ENCODE measurements at regions not wholly inside any gene's neighbourhood (a gene's known extent, or its start where the extent isn't known, plus 50 kb on each side); places are given as distances from the start of the nearest gene placed in this dataset.
"Not testable (repeated sequence)": the region's sequence is repeated elsewhere in the genome, so short reads cannot be mapped to it uniquely, and the experiment has no call there.

DNA sequence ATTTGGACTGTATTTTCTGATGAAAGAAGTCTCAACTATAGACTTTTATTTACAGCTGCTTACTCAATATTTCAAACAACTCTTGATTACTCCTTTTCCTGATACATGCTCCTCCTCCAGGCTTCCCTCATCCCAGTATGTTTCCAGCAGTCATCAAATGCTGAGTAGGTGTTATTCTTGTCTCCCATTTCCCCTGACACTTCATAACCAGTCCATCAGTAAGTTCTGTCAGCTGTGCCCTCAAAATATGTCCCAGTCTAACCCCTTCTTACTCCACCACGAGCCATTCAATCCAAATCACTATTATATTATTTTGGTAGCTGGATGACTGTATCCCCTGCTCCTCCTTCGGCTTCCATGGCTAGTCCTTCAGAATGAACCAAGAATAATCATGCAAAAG, 189.1 kb upstream of the DTNA start:
- no CpG with 5 or more reads among the region's 2 CpGs for WGBS (ENCODE audit: insufficient coverage)
- POLR2A ChIA-PET, result no interaction called here
- H3K9me3 ChIP-seq (ENCODE audit: control extremely low read depth in 1 of 5, control insufficient read depth in 4 of 5, insufficient read depth in 2 of 5, low read depth in 1 of 5, low read length in 4 of 5), result peaks cover 0 to 3% (median 0%) of the 10 kb centered on the region in 5 experiments
- H3K27me3 ChIP-seq (replicated peaks in 2 of 5; ENCODE audit: control insufficient read depth in 4 of 5, insufficient read depth in 5 of 5, low read length in 4 of 5), result peaks cover 0 to 4% (median 0%) of the 10 kb centered on the region in 5 experiments
- DNase-seq, result no peak
- CTCF ChIA-PET, result no interaction called here
- no peaks in the 10 kb centered on the region for H3K4me1 ChIP-seq (ENCODE audit: control extremely low read depth in 1 of 4, control insufficient read depth in 4 of 4, insufficient read depth in 4 of 4, low read length in 3 of 4)
- H3K4me3 ChIP-seq (ENCODE audit: control insufficient read depth in 1 of 7, extremely low read depth in 1 of 7, insufficient read depth in 4 of 7, low read depth in 2 of 7, low read length in 6 of 7), result no peak overlapping the region
- H3K27ac ChIP-seq (ENCODE audit: insufficient read depth in 1 of 2, low read depth in 1 of 2, low read length in 2 of 2, poor library complexity in 1 of 2, severe bottlenecking in 2 of 2), result no peak overlapping the region
- H3K36me3 ChIP-seq (ENCODE audit: control insufficient read depth in 4 of 4, insufficient read depth in 4 of 4, low read length in 3 of 4), result no peaks in the 10 kb centered on the region

DNA sequence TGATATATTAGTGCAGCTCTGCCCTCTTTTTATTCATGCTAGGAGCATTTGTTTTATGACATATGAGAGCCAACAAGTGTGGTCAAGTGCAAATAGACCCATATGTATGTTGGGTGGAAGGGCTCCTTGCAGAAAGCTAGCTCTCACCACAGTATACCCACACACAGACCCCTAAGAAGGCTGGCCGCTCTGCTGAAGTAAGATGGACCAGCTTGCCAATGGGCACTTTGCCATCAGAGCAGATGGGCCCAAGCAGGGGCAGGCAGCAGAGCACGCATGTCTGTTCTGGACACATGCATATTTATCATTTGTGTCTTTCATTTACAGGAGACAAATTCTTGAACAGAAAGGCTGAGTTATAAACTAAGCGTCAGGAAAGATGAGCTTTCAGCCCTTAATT, 187.5 kb upstream of the DTNA start:
- H3K9me3 ChIP-seq (ENCODE audit: control extremely low read depth in 1 of 5, control insufficient read depth in 4 of 5, insufficient read depth in 2 of 5, low read depth in 1 of 5, low read length in 4 of 5), result no peaks in the 10 kb centered on the region
- no peak for DNase-seq
- no peak overlapping the region for H3K4me3 ChIP-seq (ENCODE audit: control insufficient read depth in 1 of 7, extremely low read depth in 1 of 7, insufficient read depth in 4 of 7, low read depth in 2 of 7, low read length in 6 of 7)
- no peaks in the 10 kb centered on the region for H3K36me3 ChIP-seq (ENCODE audit: control insufficient read depth in 4 of 4, insufficient read depth in 4 of 4, low read length in 3 of 4)
- CTCF ChIA-PET, result no interaction called here
- peaks cover 0 to 5% (median 0%) of the 10 kb centered on the region in 5 experiments for H3K27me3 ChIP-seq (replicated peaks in 2 of 5; ENCODE audit: control insufficient read depth in 4 of 5, insufficient read depth in 5 of 5, low read length in 4 of 5)
- POLR2A ChIA-PET, result no interaction called here
- WGBS (ENCODE audit: insufficient coverage), result 90% methylated on average over 3 of the region's 3 CpGs
- H3K27ac ChIP-seq (ENCODE audit: insufficient read depth in 1 of 2, low read depth in 1 of 2, low read length in 2 of 2, poor library complexity in 1 of 2, severe bottlenecking in 2 of 2), result no peak overlapping the region
- no peaks in the 10 kb centered on the region for H3K4me1 ChIP-seq (ENCODE audit: control extremely low read depth in 1 of 4, control insufficient read depth in 4 of 4, insufficient read depth in 4 of 4, low read length in 3 of 4)

DNA sequence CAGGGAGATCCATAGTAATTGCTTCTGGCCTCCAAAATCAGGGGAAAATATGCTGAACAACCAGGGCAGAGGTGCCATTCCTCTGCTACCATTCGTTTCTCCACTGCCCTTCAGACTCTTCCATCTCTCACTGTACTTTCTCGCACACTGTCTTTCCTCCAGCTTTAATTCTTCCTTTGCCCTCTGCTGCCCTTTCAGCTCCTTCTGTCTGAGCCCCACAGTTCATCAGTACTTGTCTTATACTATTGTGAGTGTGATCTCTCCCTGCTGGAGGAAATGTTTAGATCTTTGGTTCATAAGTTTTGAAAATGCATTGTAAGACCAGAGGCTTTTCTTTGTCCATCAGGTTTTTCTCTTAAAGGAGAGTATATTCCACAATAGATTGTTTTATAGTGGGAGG, 184.9 kb upstream of the DTNA start:
- POLR2A ChIA-PET, result no interaction called here
- WGBS (ENCODE audit: insufficient coverage), result 80% methylated on average over 1 of the region's 2 CpGs
- Histone ChIP-seq H3K4me1 (ENCODE audit: control extremely low read depth in 1 of 4, control insufficient read depth in 4 of 4, insufficient read depth in 4 of 4, low read length in 3 of 4) (no peaks in the 10 kb centered on the region), H3K36me3 (ENCODE audit: control insufficient read depth in 4 of 4, insufficient read depth in 4 of 4, low read length in 3 of 4) (no peaks in the 10 kb centered on the region), H3K9me3 (ENCODE audit: control extremely low read depth in 1 of 5, control insufficient read depth in 4 of 5, insufficient read depth in 2 of 5, low read depth in 1 of 5, low read length in 4 of 5) (no peaks in the 10 kb centered on the region), H3K27me3 (replicated peaks in 2 of 5; ENCODE audit: control insufficient read depth in 4 of 5, insufficient read depth in 5 of 5, low read length in 4 of 5) (peaks cover 0 to 6% (median 0%) of the 10 kb centered on the region in 5 experiments), H3K4me3 (ENCODE audit: control insufficient read depth in 1 of 7, extremely low read depth in 1 of 7, insufficient read depth in 4 of 7, low read depth in 2 of 7, low read length in 6 of 7) (no peak overlapping the region), H3K27ac (ENCODE audit: insufficient read depth in 1 of 2, low read depth in 1 of 2, low read length in 2 of 2, poor library complexity in 1 of 2, severe bottlenecking in 2 of 2) (no peak overlapping the region)
- CTCF ChIA-PET, result no interaction called here
- DNase-seq, result no peak

DNA sequence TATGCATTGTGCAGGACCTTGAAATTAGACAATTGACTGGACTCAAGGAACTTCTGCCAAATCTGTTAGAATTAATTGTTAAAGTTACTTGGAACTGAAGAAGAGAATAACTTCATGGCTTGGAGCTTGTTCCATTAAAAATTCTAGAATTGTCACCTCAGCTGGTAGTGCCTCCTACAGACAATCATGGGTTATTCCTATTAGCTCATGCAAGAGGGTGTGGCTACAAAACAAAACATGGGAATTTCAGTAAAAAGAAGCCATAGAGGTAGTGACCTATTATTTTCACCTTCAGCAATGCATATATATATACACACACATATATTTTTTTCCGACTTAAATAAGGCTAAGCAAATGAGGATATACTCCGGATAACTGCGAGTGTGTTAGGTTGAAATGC, 181.9 kb upstream of the DTNA start:
- no peaks in the 10 kb centered on the region for H3K9me3 ChIP-seq (ENCODE audit: control extremely low read depth in 1 of 5, control insufficient read depth in 4 of 5, insufficient read depth in 2 of 5, low read depth in 1 of 5, low read length in 4 of 5)
- WGBS (ENCODE audit: insufficient coverage), result no CpG with 5 or more reads among the region's 3 CpGs
- no peaks in the 10 kb centered on the region for H3K36me3 ChIP-seq (ENCODE audit: control insufficient read depth in 4 of 4, insufficient read depth in 4 of 4, low read length in 3 of 4)
- POLR2A ChIA-PET, result no interaction called here
- H3K27me3 ChIP-seq (replicated peaks in 2 of 5; ENCODE audit: control insufficient read depth in 4 of 5, insufficient read depth in 5 of 5, low read length in 4 of 5), result peaks cover 0 to 6% (median 0%) of the 10 kb centered on the region in 5 experiments
- H3K4me3 ChIP-seq (ENCODE audit: control insufficient read depth in 1 of 7, extremely low read depth in 1 of 7, insufficient read depth in 4 of 7, low read depth in 2 of 7, low read length in 6 of 7), result no peak overlapping the region
- CTCF ChIA-PET, result no interaction called here
- DNase-seq, result no peak
- H3K4me1 ChIP-seq (ENCODE audit: control extremely low read depth in 1 of 4, control insufficient read depth in 4 of 4, insufficient read depth in 4 of 4, low read length in 3 of 4), result no peaks in the 10 kb centered on the region
- no peak overlapping the region for H3K27ac ChIP-seq (ENCODE audit: insufficient read depth in 1 of 2, low read depth in 1 of 2, low read length in 2 of 2, poor library complexity in 1 of 2, severe bottlenecking in 2 of 2)

DNA sequence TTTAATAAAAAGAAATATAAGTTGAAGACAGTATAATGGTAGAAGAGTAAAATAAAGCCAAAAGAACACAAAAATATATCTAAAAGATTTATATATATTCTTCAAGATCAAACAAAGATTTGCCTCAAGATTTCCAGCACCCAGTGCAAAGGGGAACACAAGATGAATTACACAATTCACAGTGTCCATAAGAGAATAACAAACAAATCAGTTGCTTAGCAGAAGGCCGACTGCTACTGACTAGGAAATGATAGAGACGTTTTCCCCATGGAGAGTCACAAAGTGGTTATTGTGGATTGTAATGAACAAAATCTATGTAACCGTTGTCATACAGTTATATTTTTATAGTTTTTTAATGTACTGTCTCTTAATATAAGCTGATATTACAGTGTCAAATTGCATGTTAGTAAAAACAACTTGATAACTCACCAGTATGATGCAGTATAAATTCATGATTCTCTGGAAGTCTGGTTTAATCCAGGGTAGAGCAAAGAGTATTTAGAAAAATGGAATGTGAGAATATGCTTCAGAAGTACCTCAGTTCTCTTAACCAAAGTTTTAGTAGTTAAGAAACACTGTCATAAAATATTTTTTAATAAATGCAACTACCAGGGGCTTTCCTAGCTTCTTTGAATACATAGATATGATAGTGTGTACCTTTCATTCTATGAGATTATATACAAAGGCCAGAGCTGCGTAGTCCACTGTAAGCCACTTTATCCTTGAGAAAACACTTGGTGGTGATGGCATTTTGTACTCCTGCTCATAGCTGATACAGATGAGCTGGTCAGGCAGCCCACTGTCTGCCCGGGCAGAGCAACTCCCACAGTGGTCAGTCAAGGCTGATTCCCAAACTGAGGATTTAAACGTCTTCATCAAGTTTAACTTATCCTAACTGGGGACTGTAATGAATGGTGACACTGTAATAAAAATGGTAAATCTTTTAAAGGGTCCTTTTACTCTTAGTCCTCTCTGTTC, 180.5 kb upstream of the DTNA start:
- WGBS (ENCODE audit: insufficient coverage), result 86% methylated on average over 1 of the region's 6 CpGs
- Histone ChIP-seq H3K4me1 (ENCODE audit: control extremely low read depth in 1 of 4, control insufficient read depth in 4 of 4, insufficient read depth in 4 of 4, low read length in 3 of 4) (no peaks in the 10 kb centered on the region), H3K9me3 (ENCODE audit: control extremely low read depth in 1 of 5, control insufficient read depth in 4 of 5, insufficient read depth in 2 of 5, low read depth in 1 of 5, low read length in 4 of 5) (no peaks in the 10 kb centered on the region), H3K27ac (ENCODE audit: insufficient read depth in 1 of 2, low read depth in 1 of 2, low read length in 2 of 2, poor library complexity in 1 of 2, severe bottlenecking in 2 of 2) (no peak overlapping the region), H3K27me3 (replicated peaks in 2 of 5; ENCODE audit: control insufficient read depth in 4 of 5, insufficient read depth in 5 of 5, low read length in 4 of 5) (peaks cover 0 to 6% (median 0%) of the 10 kb centered on the region in 5 experiments), H3K4me3 (ENCODE audit: control insufficient read depth in 1 of 7, extremely low read depth in 1 of 7, insufficient read depth in 4 of 7, low read depth in 2 of 7, low read length in 6 of 7) (no peak overlapping the region), H3K36me3 (ENCODE audit: control insufficient read depth in 4 of 4, insufficient read depth in 4 of 4, low read length in 3 of 4) (no peaks in the 10 kb centered on the region)
- ChIA-PET CTCF (no interaction called here), POLR2A (no interaction called here)
- no peak for DNase-seq

DNA sequence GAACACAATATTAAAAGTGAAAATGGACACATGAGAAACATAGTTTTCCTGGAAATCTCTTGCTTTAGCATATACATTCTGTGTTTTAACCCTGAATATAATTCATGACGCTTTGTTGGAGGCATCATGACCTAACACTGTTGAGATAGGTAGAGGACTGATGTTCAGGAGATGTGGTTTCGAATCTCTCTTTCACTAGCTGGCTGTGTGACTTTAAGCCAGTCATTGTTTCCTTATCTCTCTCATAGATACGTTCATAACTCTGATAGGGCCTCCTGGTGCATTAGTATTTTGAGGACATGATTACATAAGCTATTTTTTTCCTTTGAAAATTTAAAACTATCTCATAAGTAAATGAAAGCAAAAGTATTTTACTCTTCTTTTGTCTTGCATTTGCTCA, 179.0 kb upstream of the DTNA start:
- DNase-seq, result no peak
- 93% methylated on average over 2 of the region's 3 CpGs for WGBS (ENCODE audit: insufficient coverage)
- POLR2A ChIA-PET, result no interaction called here
- H3K36me3 ChIP-seq (ENCODE audit: control insufficient read depth in 4 of 4, insufficient read depth in 4 of 4, low read length in 3 of 4), result no peaks in the 10 kb centered on the region
- H3K27ac ChIP-seq (ENCODE audit: insufficient read depth in 1 of 2, low read depth in 1 of 2, low read length in 2 of 2, poor library complexity in 1 of 2, severe bottlenecking in 2 of 2), result no peak overlapping the region
- no peaks in the 10 kb centered on the region for H3K9me3 ChIP-seq (ENCODE audit: control extremely low read depth in 1 of 5, control insufficient read depth in 4 of 5, insufficient read depth in 2 of 5, low read depth in 1 of 5, low read length in 4 of 5)
- CTCF ChIA-PET, result no interaction called here
- no peaks in the 10 kb centered on the region for H3K4me1 ChIP-seq (ENCODE audit: control extremely low read depth in 1 of 4, control insufficient read depth in 4 of 4, insufficient read depth in 4 of 4, low read length in 3 of 4)
- H3K27me3 ChIP-seq (replicated peaks in 2 of 5; ENCODE audit: control insufficient read depth in 4 of 5, insufficient read depth in 5 of 5, low read length in 4 of 5), result peaks cover 0 to 2% (median 0%) of the 10 kb centered on the region in 5 experiments
- H3K4me3 ChIP-seq (ENCODE audit: control insufficient read depth in 1 of 7, extremely low read depth in 1 of 7, insufficient read depth in 4 of 7, low read depth in 2 of 7, low read length in 6 of 7), result no peak overlapping the region

DNA sequence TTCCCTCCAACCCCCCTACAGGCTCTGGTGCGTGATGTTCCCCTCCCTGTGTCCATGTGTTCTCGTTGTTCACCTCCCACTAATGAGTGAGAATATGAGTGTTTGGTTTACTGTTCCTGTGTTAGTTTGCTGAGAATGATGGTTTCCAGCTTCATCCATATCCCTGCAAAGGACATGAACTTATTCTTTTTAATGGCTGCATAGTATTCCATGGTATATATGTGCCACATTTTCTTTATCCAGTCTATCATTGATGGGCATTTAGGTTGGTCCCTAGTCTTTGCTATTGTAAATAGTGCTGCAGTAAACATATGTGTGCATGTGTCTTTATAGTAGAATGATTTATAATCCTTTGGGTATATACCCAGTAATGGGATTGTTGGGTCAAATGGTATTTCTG, 175.5 kb upstream of the DTNA start:
- H3K36me3 ChIP-seq (ENCODE audit: control insufficient read depth in 4 of 4, insufficient read depth in 4 of 4, low read length in 3 of 4); POLR2A ChIA-PET; H3K9me3 ChIP-seq (ENCODE audit: control extremely low read depth in 1 of 5, control insufficient read depth in 4 of 5, insufficient read depth in 2 of 5, low read depth in 1 of 5, low read length in 4 of 5); DNase-seq; H3K27me3 ChIP-seq (replicated peaks in 2 of 5; ENCODE audit: control insufficient read depth in 4 of 5, insufficient read depth in 5 of 5, low read length in 4 of 5); H3K4me3 ChIP-seq (ENCODE audit: control insufficient read depth in 1 of 7, extremely low read depth in 1 of 7, insufficient read depth in 4 of 7, low read depth in 2 of 7, low read length in 6 of 7); CTCF ChIA-PET; H3K4me1 ChIP-seq (ENCODE audit: control extremely low read depth in 1 of 4, control insufficient read depth in 4 of 4, insufficient read depth in 4 of 4, low read length in 3 of 4); H3K27ac ChIP-seq (ENCODE audit: insufficient read depth in 1 of 2, low read depth in 1 of 2, low read length in 2 of 2, poor library complexity in 1 of 2, severe bottlenecking in 2 of 2): not testable (repeated sequence)
- no CpG with 5 or more reads among the region's 2 CpGs for WGBS (ENCODE audit: insufficient coverage)
